SK-N-SH treated with all-trans-retinoic acid at 6 μM for 48 hours (cell line): ENCODE measurements at regions not wholly inside any gene's neighbourhood (a gene's known extent, or its start where the extent isn't known, plus 50 kb on each side); places are given as distances from the start of the nearest gene placed in this dataset.
A peak's percentile ranks its signal among the peaks of the same experiment; 100 is the strongest.

Experiments
- ARNTL ChIP-seq: fragments of 450-650 bp; formaldehyde crosslinking; IDR thresholded peaks from 2 replicates; pipeline ENCODE4 v1.5.0; 2020; ENCODE audit warnings: low read depth, mild to moderate bottlenecking, moderate library complexity, borderline replicate concordance
- POU6F1 ChIP-seq: fragments of 250-450 bp; sonication (Bioruptor Pico); IDR thresholded peaks from 2 replicates; pipeline ENCODE4 v1.8.0; 2021; ENCODE audit warnings: low read depth, mild to moderate bottlenecking, moderate library complexity, borderline replicate concordance
- TCF4 ChIP-seq: fragments of 250-450 bp; sonication (Bioruptor Pico); IDR thresholded peaks from 2 replicates; pipeline ENCODE4 v1.8.0; 2021; ENCODE audit warnings: mild to moderate bottlenecking, moderate library complexity, borderline replicate concordance
- ZFP3 ChIP-seq: fragments of 250-450 bp; sonication (Bioruptor Pico); IDR thresholded peaks from 2 replicates; pipeline ENCODE4 v1.5.0; 2020; ENCODE audit warnings: mild to moderate bottlenecking, moderate library complexity
- ZNF565 ChIP-seq: fragments of 450-650 bp; formaldehyde crosslinking; conservative IDR thresholded peaks from 2 replicates; pipeline ENCODE4 v1.5.0; 2020; ENCODE audit warnings: low read depth, mild to moderate bottlenecking, moderate library complexity

GRCh38 chr16:85252014-85252413 lies 139.7 kb upstream of the CIBAR2 start:
- TF ChIP-seq ZNF565 (CRISPR knock-in tag) = no peak
- no peak for TF ChIP-seq ZFP3 (CRISPR knock-in tag)
- TF ChIP-seq ARNTL = no peak
- TF ChIP-seq POU6F1 (CRISPR knock-in tag) = no peak
- peak; percentile 25; the same call in 1 of the 2 replicates for TF ChIP-seq TCF4 (CRISPR knock-in tag)
